Suprapubic skin (tissue), 4 donors: ENCODE measurements at regions not wholly inside any gene's neighbourhood (a gene's known extent, or its start where the extent isn't known, plus 50 kb on each side); places are given as distances from the start of the nearest gene placed in this dataset.
"Not testable (repeated sequence)": the region's sequence is repeated elsewhere in the genome, so short reads cannot be mapped to it uniquely, and the experiment has no call there.

Source experiments
- DNase-seq, 2 donors: peaks; one replicate each; pipeline ENCODE4 v3.0.0-alpha.2; 2019; ENCODE audit warnings: low spot score in 2 of 2
- H3K27ac ChIP-seq: fragments of 200-600 bp; sonication (generic); one replicate; pipeline ENCODE4 v1.5.1; 2019
- H3K27me3 ChIP-seq: fragments of 200-600 bp; sonication (generic); one replicate; pipeline ENCODE4 v1.5.1; 2019
- H3K36me3 ChIP-seq: fragments of 200-600 bp; sonication (generic); one replicate; pipeline ENCODE4 v1.5.1; 2019
- H3K4me1 ChIP-seq: fragments of 200-600 bp; sonication (generic); one replicate; pipeline ENCODE4 v1.5.1; 2019
- H3K4me3 ChIP-seq: fragments of 200-600 bp; sonication (generic); one replicate; pipeline ENCODE4 v1.5.1; 2019; ENCODE audit warnings: mild to moderate bottlenecking
- H3K9me3 ChIP-seq: fragments of 200-600 bp; sonication (generic); one replicate; pipeline ENCODE4 v1.5.1; 2019
- CTCF ChIP-seq, 2 donors: fragments of 200-600 bp in 1 of 2; fragments of 450-650 bp in 1 of 2; sonication (generic) in 1 of 2; IDR thresholded peaks; one replicate each; pipeline ENCODE4 v1.5.1; 2016 to 2019; ENCODE audit warnings: antibody characterized with exemption in 2 of 2, mild to moderate bottlenecking in 1 of 2, moderate library complexity in 1 of 2
- EP300 ChIP-seq: sonication (generic); formaldehyde crosslinking; IDR thresholded peaks from one replicate; pipeline ENCODE4 v1.6.1; 2017; ENCODE audit warnings: antibody characterized with exemption
- POLR2A ChIP-seq, 2 donors: fragments of 450-650 bp; IDR thresholded peaks; one replicate each; pipeline ENCODE4 v1.6.1; 2017; ENCODE audit warnings: antibody characterized with exemption in 2 of 2, mild to moderate bottlenecking in 2 of 2, moderate library complexity in 2 of 2
- POLR2AphosphoS5 ChIP-seq, 3 donors: sonication (generic); formaldehyde crosslinking; IDR thresholded peaks; one replicate each; pipeline ENCODE4 v1.6.1; 2017; ENCODE audit warnings: antibody characterized with exemption in 3 of 3
- WGBS: methylation state at CpG from one replicate; pipeline ENCODE4 v1.1.5; 2018; 5-methylcytosine and 5-hydroxymethylcytosine counted together

- no peak for DNase-seq
- TF ChIP-seq CTCF (IDR thresholded peaks at IDR 0.05) (no peak), POLR2AphosphoS5 (IDR thresholded peaks at IDR 0.05) (no peak), EP300 (no peak), POLR2A (IDR thresholded peaks at IDR 0.05) (no peak)
- Histone ChIP-seq H3K9me3 (peaks cover 4% of the 10 kb centered on the region), H3K27me3 (no peaks in the 10 kb centered on the region), H3K4me3 (no peak overlapping the region), H3K36me3 (no peaks in the 10 kb centered on the region), H3K27ac (no peak overlapping the region), H3K4me1 (no peaks in the 10 kb centered on the region)
These were observed 1125.7 kb downstream of the DNAJB9 start for GRCh38 chr7:109695419-109695818.

GRCh38 chr7:109696723-109697122, 1127.0 kb downstream of the DNAJB9 start:
- H3K27ac ChIP-seq = no peak overlapping the region
- H3K27me3 ChIP-seq = no peaks in the 10 kb centered on the region
- no peak overlapping the region for H3K4me3 ChIP-seq
- no peaks in the 10 kb centered on the region for H3K4me1 ChIP-seq
- no peak for DNase-seq
- TF ChIP-seq POLR2A (IDR thresholded peaks at IDR 0.05) (no peak), POLR2AphosphoS5 (IDR thresholded peaks at IDR 0.05) (no peak), CTCF (IDR thresholded peaks at IDR 0.05) (no peak)
- H3K9me3 ChIP-seq = peaks cover 4% of the 10 kb centered on the region
- 54% methylated on average over 1 of the region's 1 CpG for WGBS
- H3K36me3 ChIP-seq = no peaks in the 10 kb centered on the region

- Histone ChIP-seq H3K27ac (no peak overlapping the region), H3K4me3 (no peak overlapping the region), H3K4me1 (no peaks in the 10 kb centered on the region), H3K36me3 (no peaks in the 10 kb centered on the region), H3K27me3 (no peaks in the 10 kb centered on the region), H3K9me3 (peaks cover 4% of the 10 kb centered on the region)
- TF ChIP-seq POLR2AphosphoS5 (IDR thresholded peaks at IDR 0.05) (no peak), CTCF (IDR thresholded peaks at IDR 0.05) (no peak), POLR2A (IDR thresholded peaks at IDR 0.05) (no peak), EP300 (no peak)
- 47% methylated on average over 3 of the region's 3 CpGs for WGBS
- DNase-seq = no peak
These were observed 1130.0 kb downstream of the DNAJB9 start for GRCh38 chr7:109699661-109700060.

- no peak for TF ChIP-seq POLR2A (IDR thresholded peaks at IDR 0.05)
- 96% methylated on average over 1 of the region's 1 CpG for WGBS
- Histone ChIP-seq H3K36me3 (no peaks in the 10 kb centered on the region), H3K9me3 (no peaks in the 10 kb centered on the region), H3K4me1 (no peaks in the 10 kb centered on the region), H3K4me3 (no peak overlapping the region), H3K27me3 (no peaks in the 10 kb centered on the region), H3K27ac (no peak overlapping the region)
- DNase-seq = no peak
These were observed 1143.7 kb downstream of the DNAJB9 start for GRCh38 chr7:109713366-109713765.

GRCh38 chr7:109719359-109719758, 1149.7 kb downstream of the DNAJB9 start:
- not testable (repeated sequence) for DNase-seq, H3K27ac ChIP-seq, H3K36me3 ChIP-seq, H3K4me3 ChIP-seq, H3K27me3 ChIP-seq, H3K9me3 ChIP-seq, H3K4me1 ChIP-seq
- WGBS = 67% methylated on average over 4 of the region's 8 CpGs

GRCh38 chr7:109734601-109735000, 1164.9 kb downstream of the DNAJB9 start:
- H3K27ac ChIP-seq = no peak overlapping the region
- DNase-seq = no peak
- no peaks in the 10 kb centered on the region for H3K36me3 ChIP-seq
- no peaks in the 10 kb centered on the region for H3K27me3 ChIP-seq
- no peaks in the 10 kb centered on the region for H3K9me3 ChIP-seq
- H3K4me3 ChIP-seq = no peak overlapping the region
- no peaks in the 10 kb centered on the region for H3K4me1 ChIP-seq
- no peak for TF ChIP-seq CTCF (IDR thresholded peaks at IDR 0.05)
- TF ChIP-seq EP300 = no peak
- TF ChIP-seq POLR2A (IDR thresholded peaks at IDR 0.05) = no peak
- TF ChIP-seq POLR2AphosphoS5 (IDR thresholded peaks at IDR 0.05) = no peak
